Spleen (tissue), 7 donors: ENCODE measurements at regions not wholly inside any gene's neighbourhood (a gene's known extent, or its start where the extent isn't known, plus 50 kb on each side); places are given as distances from the start of the nearest gene placed in this dataset.

Source experiments
- POLR2AphosphoS5 ChIP-seq, 3 donors: sonication (generic); formaldehyde crosslinking; IDR thresholded peaks; one replicate each; pipeline ENCODE4 v1.5.1; 2017; ENCODE audit warnings: antibody characterized with exemption in 3 of 3
- TF ChIP-seq, protein P1 (sequence below), 11 experiments: fragments of 200-600 bp in 7 of 11; fragments of 450-650 bp in 4 of 11; sonication (generic) in 4 of 11; IDR thresholded peaks in 8 of 11; conservative IDR thresholded peaks in 3 of 11; 1 replicate in 7 of 11; 2 replicates in 4 of 11; pipeline versions ENCODE4 v1.4.0 to v1.8.0; 2016 to 2021; ENCODE audit warnings: antibody characterized with exemption in 11 of 11, inconsistent platforms in 4 of 11, mild to moderate bottlenecking in 1 of 11
- donor health status: DM: no; HTN: no; CAD: no; lungs with moderate emphysema.
- donor health status: DM: no; HTN: no; CAD: no.
- donor health status: DM: no; HTN: no; CAD: no.

DNA sequence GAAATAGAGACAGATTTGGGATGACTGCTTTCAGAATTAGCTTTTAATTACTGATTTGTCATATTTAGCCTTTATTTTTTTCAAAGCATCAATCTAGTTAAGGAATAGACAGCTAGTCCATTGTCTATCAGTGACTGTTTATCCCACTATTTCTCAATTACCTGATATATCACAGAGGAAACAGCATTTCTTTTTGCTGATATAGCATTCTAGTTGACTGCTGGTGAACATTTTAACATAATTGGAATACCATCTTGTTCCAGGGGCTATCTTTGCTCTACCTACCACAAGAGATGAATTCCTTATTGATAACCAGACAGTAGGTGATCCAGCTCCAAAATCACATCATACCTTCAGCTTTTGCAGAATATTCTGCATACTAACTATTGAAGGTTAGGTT, 982.7 kb downstream of the SQOR start:
- TF ChIP-seq, protein P1, sequence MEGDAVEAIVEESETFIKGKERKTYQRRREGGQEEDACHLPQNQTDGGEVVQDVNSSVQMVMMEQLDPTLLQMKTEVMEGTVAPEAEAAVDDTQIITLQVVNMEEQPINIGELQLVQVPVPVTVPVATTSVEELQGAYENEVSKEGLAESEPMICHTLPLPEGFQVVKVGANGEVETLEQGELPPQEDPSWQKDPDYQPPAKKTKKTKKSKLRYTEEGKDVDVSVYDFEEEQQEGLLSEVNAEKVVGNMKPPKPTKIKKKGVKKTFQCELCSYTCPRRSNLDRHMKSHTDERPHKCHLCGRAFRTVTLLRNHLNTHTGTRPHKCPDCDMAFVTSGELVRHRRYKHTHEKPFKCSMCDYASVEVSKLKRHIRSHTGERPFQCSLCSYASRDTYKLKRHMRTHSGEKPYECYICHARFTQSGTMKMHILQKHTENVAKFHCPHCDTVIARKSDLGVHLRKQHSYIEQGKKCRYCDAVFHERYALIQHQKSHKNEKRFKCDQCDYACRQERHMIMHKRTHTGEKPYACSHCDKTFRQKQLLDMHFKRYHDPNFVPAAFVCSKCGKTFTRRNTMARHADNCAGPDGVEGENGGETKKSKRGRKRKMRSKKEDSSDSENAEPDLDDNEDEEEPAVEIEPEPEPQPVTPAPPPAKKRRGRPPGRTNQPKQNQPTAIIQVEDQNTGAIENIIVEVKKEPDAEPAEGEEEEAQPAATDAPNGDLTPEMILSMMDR (IDR thresholded peaks at IDR 0.05 in 8 of 11, conservative IDR thresholded peaks at IDR 0.05 in 3 of 11), result no peak
- TF ChIP-seq POLR2AphosphoS5 (IDR thresholded peaks at IDR 0.05), result no peak
